ENCODE measurements at regions not wholly inside any gene's neighbourhood (a gene's known extent, or its start where the extent isn't known, plus 50 kb on each side); places are given as distances from the start of the nearest gene placed in this dataset.

- Histone ChIP-seq H3K4me1 (no peaks in the 10 kb centered on the region), H3K27ac (no peak overlapping the region), H3K4me3 (no peak overlapping the region), H3K9me3 (no peaks in the 10 kb centered on the region), H3K27me3 (no peaks in the 10 kb centered on the region), H3K36me3 (no peaks in the 10 kb centered on the region)
- WGBS, 2 donors, result 89 to 93% methylated on average over 6 of the region's 6 CpGs
- DNase-seq (ENCODE audit: low spot score in 2 of 2), result no peak
- TF ChIP-seq EP300 (IDR thresholded peaks at IDR 0.05), result no peak
- no peak for TF ChIP-seq CTCF (IDR thresholded peaks at IDR 0.05)
- no peak for TF ChIP-seq POLR2A (IDR thresholded peaks at IDR 0.05)
These were observed 2144.2 kb downstream of the PCDH9 start for GRCh38 chr13:65085977-65086376.

GRCh38 chr13:65074248-65074647 lies 2155.9 kb downstream of the PCDH9 start:
- TF ChIP-seq POLR2A (IDR thresholded peaks at IDR 0.05), result no peak
- no peak for TF ChIP-seq CTCF (IDR thresholded peaks at IDR 0.05)
- no peak for TF ChIP-seq EP300 (IDR thresholded peaks at IDR 0.05)
- no peaks in the 10 kb centered on the region for H3K4me1 ChIP-seq
- H3K36me3 ChIP-seq, result no peaks in the 10 kb centered on the region
- H3K27ac ChIP-seq, result no peak overlapping the region
- WGBS, 2 donors, result 72 to 89% methylated on average over 5 of the region's 5 CpGs
- no peaks in the 10 kb centered on the region for H3K9me3 ChIP-seq
- no peaks in the 10 kb centered on the region for H3K27me3 ChIP-seq
- H3K4me3 ChIP-seq, result no peak overlapping the region
- DNase-seq (ENCODE audit: low spot score in 2 of 2), result no peak

DNA sequence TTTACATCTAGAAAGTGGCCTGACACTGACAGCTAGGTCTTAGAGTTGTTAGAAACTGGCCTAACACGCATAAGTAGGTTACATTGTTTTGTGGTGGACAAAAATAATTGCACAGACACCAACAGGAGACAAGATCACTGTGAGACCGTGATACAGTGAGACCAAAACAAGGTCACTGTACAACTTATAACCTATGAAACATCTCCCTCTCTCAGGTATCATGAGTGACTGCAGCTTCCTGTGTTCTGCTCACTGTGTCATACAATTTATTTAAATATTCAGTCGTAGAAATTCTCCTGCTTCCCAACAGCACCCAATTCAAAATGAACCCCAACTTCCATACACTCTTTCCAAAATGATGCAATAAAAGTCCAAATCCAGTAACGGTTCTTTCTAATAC lies 2165.2 kb downstream of the PCDH9 start:
- DNase-seq (ENCODE audit: low spot score in 2 of 2), result no peak
- H3K9me3 ChIP-seq, result no peaks in the 10 kb centered on the region
- no peak overlapping the region for H3K4me3 ChIP-seq
- H3K4me1 ChIP-seq, result no peaks in the 10 kb centered on the region
- no peaks in the 10 kb centered on the region for H3K27me3 ChIP-seq
- no peak overlapping the region for H3K27ac ChIP-seq
- 82 to 91% methylated on average over 4 of the region's 4 CpGs for WGBS, 2 donors
- no peaks in the 10 kb centered on the region for H3K36me3 ChIP-seq
- TF ChIP-seq EP300 (IDR thresholded peaks at IDR 0.05), result no peak
- TF ChIP-seq CTCF (IDR thresholded peaks at IDR 0.05), result no peak
- TF ChIP-seq POLR2A (IDR thresholded peaks at IDR 0.05), result no peak

DNA sequence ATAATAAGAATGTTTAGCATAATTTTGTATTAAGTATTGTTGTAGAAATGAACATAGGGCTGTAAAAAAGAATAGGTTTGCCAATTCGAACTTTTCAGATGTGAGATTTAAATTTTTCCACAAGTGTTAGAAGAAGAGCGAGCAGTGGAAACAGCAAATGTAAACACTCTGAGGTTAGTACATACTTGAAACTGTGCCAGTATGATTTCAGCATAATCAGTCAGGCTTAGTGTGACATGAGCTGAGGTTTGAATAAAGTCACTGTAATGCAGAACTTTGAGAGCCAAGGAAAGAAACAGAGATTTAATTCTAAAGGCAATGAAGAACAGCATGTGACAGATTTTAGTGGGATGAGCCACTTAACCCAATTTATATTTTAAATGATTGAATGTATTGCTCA lies 2166.4 kb downstream of the PCDH9 start:
- no peak for TF ChIP-seq EP300 (IDR thresholded peaks at IDR 0.05)
- no peak for TF ChIP-seq POLR2A (IDR thresholded peaks at IDR 0.05)
- TF ChIP-seq CTCF (IDR thresholded peaks at IDR 0.05), result no peak
- Histone ChIP-seq H3K9me3 (no peaks in the 10 kb centered on the region), H3K4me3 (no peak overlapping the region), H3K27me3 (no peaks in the 10 kb centered on the region), H3K36me3 (no peaks in the 10 kb centered on the region), H3K4me1 (no peaks in the 10 kb centered on the region), H3K27ac (no peak overlapping the region)
- 10% methylated on average over 2 of the region's 2 CpGs; no CpG with 5 or more reads in 1 of the 2 donors for WGBS, 2 donors
- DNase-seq (ENCODE audit: low spot score in 2 of 2), result no peak

- no peak for TF ChIP-seq CTCF (IDR thresholded peaks at IDR 0.05)
- TF ChIP-seq POLR2A (IDR thresholded peaks at IDR 0.05), result no peak
- TF ChIP-seq EP300 (IDR thresholded peaks at IDR 0.05), result no peak
- Histone ChIP-seq H3K27me3 (no peaks in the 10 kb centered on the region), H3K9me3 (peaks cover 0 to 6% (median 0%) of the 10 kb centered on the region in 4 donors), H3K36me3 (no peaks in the 10 kb centered on the region), H3K4me3 (no peak overlapping the region), H3K27ac (no peak overlapping the region), H3K4me1 (no peaks in the 10 kb centered on the region)
- WGBS, 2 donors, result 52 to 55% methylated on average over 3 of the region's 3 CpGs
- no peak for DNase-seq (ENCODE audit: low spot score in 2 of 2)
These were observed 2172.2 kb downstream of the PCDH9 start for GRCh38 chr13:65057986-65058385.
